Neural cell (in vitro differentiated cells): ENCODE measurements at regions not wholly inside any gene's neighbourhood (a gene's known extent, or its start where the extent isn't known, plus 50 kb on each side); places are given as distances from the start of the nearest gene placed in this dataset.

Experiments used
- H2AFZ ChIP-seq: fragments of 200-600, 300-800 bp; sonication (generic), shearing (Covaris generic); 2 replicates; pipeline ENCODE4 v1.6.0; 2014; ENCODE audit warnings: low read depth, mild to moderate bottlenecking, antibody characterized with exemption, low read length, moderate library complexity
- H3F3A ChIP-seq: fragments of 200-600 bp; shearing (Covaris generic); 2 replicates; pipeline ENCODE4 v1.6.1; 2016; ENCODE audit warnings: mild to moderate bottlenecking, moderate library complexity, mixed read lengths, antibody characterized with exemption, low read length; ENCODE audit not compliant: insufficient read depth, poor library complexity, severe bottlenecking
- H3K27ac ChIP-seq: fragments of 200-600, 300-800 bp; sonication (generic), shearing (Covaris generic); 2 replicates; pipeline ENCODE4 v1.5.1; 2014; ENCODE audit warnings: mild to moderate bottlenecking, low read length, moderate library complexity
- H3K27me3 ChIP-seq: fragments of 300-800, 200-600 bp; sonication (generic), shearing (Covaris generic); 2 replicates; pipeline ENCODE4 v1.6.0; 2014; ENCODE audit warnings: mild to moderate bottlenecking, low read depth, low read length, moderate library complexity; ENCODE audit not compliant: insufficient read depth
- H3K36me3 ChIP-seq: fragments of 300-800, 200-600 bp; sonication (generic), shearing (Covaris generic); 2 replicates; pipeline ENCODE4 v1.5.1; 2014; ENCODE audit warnings: mild to moderate bottlenecking, antibody characterized with exemption, low read length, moderate library complexity; ENCODE audit not compliant: insufficient read depth
- H3K4me2 ChIP-seq: fragments of 300-800, 200-600 bp; sonication (generic), shearing (Covaris generic); 2 replicates; pipeline ENCODE4 v1.6.0; 2014; ENCODE audit warnings: mild to moderate bottlenecking, low read length
- H3K4me3 ChIP-seq: fragments of 300-800, 200-600 bp; sonication (generic), shearing (Covaris generic); 2 replicates; pipeline ENCODE4 v1.5.1; 2014; ENCODE audit warnings: mild to moderate bottlenecking, low read length, moderate library complexity
- H3K79me2 ChIP-seq: fragments of 200-600 bp; shearing (Covaris generic); replicated peaks from 2 replicates; pipeline ENCODE4 v1.6.0; 2014; ENCODE audit warnings: mild to moderate bottlenecking, low read length, moderate library complexity; ENCODE audit not compliant: insufficient read depth
- H3K9ac ChIP-seq: fragments of 300-800, 200-600 bp; sonication (generic), shearing (Covaris generic); 2 replicates; pipeline ENCODE4 v1.6.1; 2016; ENCODE audit warnings: mild to moderate bottlenecking, low read length, mixed read lengths
- H3K9me2 ChIP-seq: fragments of 200-600 bp; shearing (Covaris generic); 2 replicates; pipeline ENCODE4 v1.6.1; 2016; ENCODE audit warnings: mild to moderate bottlenecking, low read length, mixed read lengths; ENCODE audit not compliant: insufficient read depth
- H3K9me3 ChIP-seq: fragments of 200-600, 300-800 bp; sonication (generic), shearing (Covaris generic); 2 replicates; pipeline ENCODE4 v1.6.1; 2016; ENCODE audit warnings: mild to moderate bottlenecking, mixed run types, low read length, moderate library complexity, mixed read lengths
- H4K20me1 ChIP-seq: fragments of 200-600 bp; shearing (Covaris generic); 2 replicates; pipeline ENCODE4 v1.6.1; 2016; ENCODE audit warnings: mild to moderate bottlenecking, mixed run types; ENCODE audit not compliant: insufficient read depth
- CTCF ChIP-seq: fragments of 450-650 bp; IDR thresholded peaks from 2 replicates; pipeline ENCODE4 v1.5.1; 2014; ENCODE audit warnings: antibody characterized with exemption, mild to moderate bottlenecking, moderate library complexity; ENCODE audit not compliant: poor library complexity, severe bottlenecking
- EP300 ChIP-seq: fragments of 450-650 bp; conservative IDR thresholded peaks from 2 replicates; pipeline ENCODE4 v1.6.1; 2014; ENCODE audit warnings: antibody characterized with exemption, mild to moderate bottlenecking, moderate library complexity; ENCODE audit not compliant: poor library complexity, severe bottlenecking
- EZH2 ChIP-seq: fragments of 200-600, 300-800 bp; shearing (Covaris generic), sonication (generic); IDR thresholded peaks from 2 replicates; pipeline ENCODE4 v1.6.1; 2014; ENCODE audit warnings: antibody characterized with exemption, low read length, borderline replicate concordance, mild to moderate bottlenecking; ENCODE audit not compliant: insufficient read depth, poor library complexity, severe bottlenecking
- MXI1 ChIP-seq: fragments of 450-650 bp; conservative IDR thresholded peaks from 2 replicates; pipeline ENCODE4 v1.6.1; 2014; ENCODE audit warnings: antibody characterized with exemption, mild to moderate bottlenecking; ENCODE audit not compliant: poor library complexity, severe bottlenecking
- POLR2AphosphoS5 ChIP-seq: IDR thresholded peaks from 2 replicates; pipeline ENCODE4 v1.6.1; 2012
- RAD21 ChIP-seq: fragments of 450-650 bp; conservative IDR thresholded peaks from 2 replicates; pipeline ENCODE4 v1.6.1; 2014; ENCODE audit warnings: antibody characterized with exemption, mild to moderate bottlenecking, moderate library complexity
- SMC3 ChIP-seq: fragments of 450-650 bp; conservative IDR thresholded peaks from 2 replicates; pipeline ENCODE4 v1.6.1; 2014; ENCODE audit warnings: antibody characterized with exemption, mild to moderate bottlenecking, moderate library complexity; ENCODE audit not compliant: poor library complexity
- TAF1 ChIP-seq: IDR thresholded peaks from 2 replicates; pipeline ENCODE4 v1.6.1; 2012; ENCODE audit warnings: low read depth
- TF ChIP-seq, protein P1 (sequence below): IDR thresholded peaks from 2 replicates; pipeline ENCODE4 v1.6.1; 2012; ENCODE audit warnings: borderline replicate concordance

DNA sequence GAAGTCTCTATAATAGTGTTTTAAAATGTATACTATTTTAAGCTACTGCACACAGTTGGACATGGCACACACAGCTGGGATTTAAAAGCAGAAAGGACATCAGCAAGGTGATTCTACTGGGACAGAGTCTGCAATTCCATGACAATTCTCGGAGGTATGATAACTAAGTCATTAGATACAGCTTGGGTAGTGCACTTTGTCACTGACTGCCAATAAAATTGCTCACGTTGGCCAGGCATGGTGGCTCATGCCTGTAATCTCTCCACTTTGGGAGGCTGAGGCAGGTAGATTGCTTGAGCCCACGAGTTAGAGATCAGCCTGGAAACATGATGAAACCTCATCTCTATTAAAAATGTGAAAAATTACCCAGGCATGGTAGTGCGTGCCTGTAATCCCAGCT is 134.1 kb upstream of the SATB2 start (continued):
- TF ChIP-seq, protein P1, sequence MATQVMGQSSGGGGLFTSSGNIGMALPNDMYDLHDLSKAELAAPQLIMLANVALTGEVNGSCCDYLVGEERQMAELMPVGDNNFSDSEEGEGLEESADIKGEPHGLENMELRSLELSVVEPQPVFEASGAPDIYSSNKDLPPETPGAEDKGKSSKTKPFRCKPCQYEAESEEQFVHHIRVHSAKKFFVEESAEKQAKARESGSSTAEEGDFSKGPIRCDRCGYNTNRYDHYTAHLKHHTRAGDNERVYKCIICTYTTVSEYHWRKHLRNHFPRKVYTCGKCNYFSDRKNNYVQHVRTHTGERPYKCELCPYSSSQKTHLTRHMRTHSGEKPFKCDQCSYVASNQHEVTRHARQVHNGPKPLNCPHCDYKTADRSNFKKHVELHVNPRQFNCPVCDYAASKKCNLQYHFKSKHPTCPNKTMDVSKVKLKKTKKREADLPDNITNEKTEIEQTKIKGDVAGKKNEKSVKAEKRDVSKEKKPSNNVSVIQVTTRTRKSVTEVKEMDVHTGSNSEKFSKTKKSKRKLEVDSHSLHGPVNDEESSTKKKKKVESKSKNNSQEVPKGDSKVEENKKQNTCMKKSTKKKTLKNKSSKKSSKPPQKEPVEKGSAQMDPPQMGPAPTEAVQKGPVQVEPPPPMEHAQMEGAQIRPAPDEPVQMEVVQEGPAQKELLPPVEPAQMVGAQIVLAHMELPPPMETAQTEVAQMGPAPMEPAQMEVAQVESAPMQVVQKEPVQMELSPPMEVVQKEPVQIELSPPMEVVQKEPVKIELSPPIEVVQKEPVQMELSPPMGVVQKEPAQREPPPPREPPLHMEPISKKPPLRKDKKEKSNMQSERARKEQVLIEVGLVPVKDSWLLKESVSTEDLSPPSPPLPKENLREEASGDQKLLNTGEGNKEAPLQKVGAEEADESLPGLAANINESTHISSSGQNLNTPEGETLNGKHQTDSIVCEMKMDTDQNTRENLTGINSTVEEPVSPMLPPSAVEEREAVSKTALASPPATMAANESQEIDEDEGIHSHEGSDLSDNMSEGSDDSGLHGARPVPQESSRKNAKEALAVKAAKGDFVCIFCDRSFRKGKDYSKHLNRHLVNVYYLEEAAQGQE = no peak

- H3K4me3 ChIP-seq = peak overlapping the region; percentile 2
- no peak for TF ChIP-seq SMC3
- H3K9ac ChIP-seq = no peak overlapping the region
- H3K4me2 ChIP-seq = peak overlapping the region; percentile 68
- H3K9me3 ChIP-seq = no peaks in the 10 kb centered on the region
- no peaks in the 10 kb centered on the region for H4K20me1 ChIP-seq
- no peaks in the 10 kb centered on the region for H3K79me2 ChIP-seq
- peak overlapping the region; percentile 60 for H3K27ac ChIP-seq
- H3K27me3 ChIP-seq = no peaks in the 10 kb centered on the region
- no peak overlapping the region for H2AFZ ChIP-seq
- H3K9me2 ChIP-seq = no peaks in the 10 kb centered on the region
- H3K36me3 ChIP-seq = no peaks in the 10 kb centered on the region
- H3F3A ChIP-seq = peaks cover 8% of the 10 kb centered on the region
Measured at GRCh38 chr2:199590321-199591203, 132.8 kb upstream of the SATB2 start.

GRCh38 chr2:199589306-199589705 is 131.6 kb upstream of the SATB2 start:
- Histone ChIP-seq H3K9me3 (no peaks in the 10 kb centered on the region), H3K36me3 (no peaks in the 10 kb centered on the region), H3K4me2 (peak overlapping the region; percentile 77), H3K79me2 (no peaks in the 10 kb centered on the region), H2AFZ (no peak overlapping the region), H3K4me3 (peak overlapping the region; percentile 58), H3F3A (peaks cover 8% of the 10 kb centered on the region), H3K27ac (peak overlapping the region; percentile 60), H3K27me3 (no peaks in the 10 kb centered on the region), H4K20me1 (no peaks in the 10 kb centered on the region), H3K9ac (peak overlapping the region; percentile 32), H3K9me2 (no peaks in the 10 kb centered on the region)
- TF ChIP-seq, protein P1 = no peak
- TF ChIP-seq EZH2 = no peak
- peak; percentile 43 for TF ChIP-seq RAD21
- TF ChIP-seq TAF1 = no peak
- peak; percentile 43 for TF ChIP-seq EP300
- TF ChIP-seq SMC3 = peak; percentile 32
- TF ChIP-seq CTCF = no peak
- peak; percentile 79 for TF ChIP-seq POLR2AphosphoS5
- TF ChIP-seq MXI1 = peak; percentile 23
